ENCODE measurements at regions not wholly inside any gene's neighbourhood (a gene's known extent, or its start where the extent isn't known, plus 50 kb on each side); places are given as distances from the start of the nearest gene placed in this dataset.

DNA sequence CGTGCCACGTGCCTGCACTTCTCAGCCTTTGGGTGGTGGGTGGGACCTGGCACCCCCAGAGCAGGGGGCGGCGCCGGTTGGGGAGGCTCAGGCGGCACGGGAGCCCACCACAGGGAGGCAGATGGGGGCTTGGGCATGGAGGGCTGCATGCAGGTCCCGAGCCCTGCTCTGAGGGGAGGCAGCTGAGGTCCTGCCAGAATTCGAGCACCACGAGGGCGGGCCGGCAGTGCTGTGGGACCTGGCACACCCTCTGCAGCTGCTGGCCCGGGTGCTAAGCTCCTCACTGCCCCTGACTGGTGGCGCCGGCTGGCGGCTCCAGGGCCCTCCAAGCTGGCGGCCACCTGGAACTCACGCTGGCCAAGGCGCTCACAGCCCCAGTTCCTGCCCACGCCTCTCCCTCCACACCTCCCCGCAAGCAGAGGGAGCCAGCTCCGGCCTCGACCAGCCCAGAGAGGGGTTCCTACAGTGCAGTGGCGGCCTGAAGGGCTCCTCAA is 1176.8 kb upstream of the GYPC start:
- no peaks in the 10 kb centered on the region for H3K36me3 ChIP-seq
- no peak for ATAC-seq
- H3K27me3 ChIP-seq, result no peaks in the 10 kb centered on the region
- H3K27ac ChIP-seq, result no peak overlapping the region
- no peak for TF ChIP-seq POLR2AphosphoS5 (IDR thresholded peaks at IDR 0.05)
- no peak for TF ChIP-seq EP300 (IDR thresholded peaks at IDR 0.05)
- no peak for TF ChIP-seq CTCF (IDR thresholded peaks at IDR 0.05)
- TF ChIP-seq POLR2A (IDR thresholded peaks at IDR 0.05), result no peak
- WGBS, 2 donors (ENCODE audit: low coverage in 1 of 2), result no CpG with 5 or more reads among the region's 24 CpGs
- no peaks in the 10 kb centered on the region for H3K4me1 ChIP-seq
- H3K4me3 ChIP-seq, result no peak overlapping the region
- peaks cover 0 to 22% (median 0%) of the 10 kb centered on the region in 3 donors for H3K9me3 ChIP-seq

- Histone ChIP-seq H3K36me3 (no peaks in the 10 kb centered on the region), H3K27me3 (no peaks in the 10 kb centered on the region), H3K4me1 (no peaks in the 10 kb centered on the region), H3K9me3 (peaks cover 0 to 14% (median 0%) of the 10 kb centered on the region in 3 donors), H3K27ac (no peak overlapping the region), H3K4me3 (no peak overlapping the region)
- 90 to 91% methylated on average over 4 of the region's 4 CpGs for WGBS, 2 donors (ENCODE audit: low coverage in 1 of 2)
- no peak for ATAC-seq
- TF ChIP-seq POLR2A (IDR thresholded peaks at IDR 0.05) (no peak), POLR2AphosphoS5 (IDR thresholded peaks at IDR 0.05) (no peak), CTCF (IDR thresholded peaks at IDR 0.05) (no peak), EP300 (IDR thresholded peaks at IDR 0.05) (no peak)
Measured at GRCh38 chr2:125490308-125490707, 1165.7 kb upstream of the GYPC start.

DNA sequence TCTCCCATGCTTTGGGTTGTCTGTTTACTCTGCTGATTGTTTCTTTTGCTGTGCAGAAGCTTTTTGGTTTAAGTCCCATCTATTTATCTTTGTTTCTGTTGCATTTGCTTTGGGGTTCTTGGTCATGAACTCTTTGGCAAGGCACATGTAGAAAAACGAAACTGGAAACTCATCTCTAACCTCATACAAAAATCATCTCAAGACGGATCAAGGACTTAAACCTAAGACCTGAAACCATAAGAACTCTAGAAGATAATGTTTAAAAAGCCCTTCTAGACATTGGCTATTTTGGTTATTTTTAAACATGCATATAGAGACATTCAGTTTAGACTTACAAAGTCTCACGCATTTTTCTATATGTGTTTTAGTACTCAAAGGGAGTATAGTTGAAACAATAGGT is 1164.3 kb upstream of the GYPC start:
- no peaks in the 10 kb centered on the region for H3K4me1 ChIP-seq
- H3K27ac ChIP-seq, result no peak overlapping the region
- H3K27me3 ChIP-seq, result no peaks in the 10 kb centered on the region
- 72 to 93% methylated on average over 3 of the region's 3 CpGs for WGBS, 2 donors (ENCODE audit: low coverage in 1 of 2)
- ATAC-seq, result no peak
- no peak overlapping the region for H3K4me3 ChIP-seq
- peaks cover 0 to 14% (median 0%) of the 10 kb centered on the region in 3 donors for H3K9me3 ChIP-seq
- TF ChIP-seq EP300 (IDR thresholded peaks at IDR 0.05) (no peak), POLR2AphosphoS5 (IDR thresholded peaks at IDR 0.05) (no peak), POLR2A (IDR thresholded peaks at IDR 0.05) (no peak), CTCF (IDR thresholded peaks at IDR 0.05) (no peak)
- no peaks in the 10 kb centered on the region for H3K36me3 ChIP-seq

- no peak for TF ChIP-seq CTCF (IDR thresholded peaks at IDR 0.05)
- no peak for TF ChIP-seq POLR2AphosphoS5 (IDR thresholded peaks at IDR 0.05)
- no peak for TF ChIP-seq EP300 (IDR thresholded peaks at IDR 0.05)
- TF ChIP-seq POLR2A (IDR thresholded peaks at IDR 0.05), result no peak
- Histone ChIP-seq H3K4me1 (no peaks in the 10 kb centered on the region), H3K27ac (no peak overlapping the region), H3K27me3 (no peaks in the 10 kb centered on the region), H3K9me3 (peaks cover 0 to 15% (median 0%) of the 10 kb centered on the region in 3 donors), H3K4me3 (no peak overlapping the region), H3K36me3 (no peaks in the 10 kb centered on the region)
- no peak for ATAC-seq
- WGBS, 2 donors (ENCODE audit: low coverage in 1 of 2), result 87 to 100% methylated on average over 1 of the region's 1 CpG
Measured at GRCh38 chr2:125512313-125512712, 1143.6 kb upstream of the GYPC start.

DNA sequence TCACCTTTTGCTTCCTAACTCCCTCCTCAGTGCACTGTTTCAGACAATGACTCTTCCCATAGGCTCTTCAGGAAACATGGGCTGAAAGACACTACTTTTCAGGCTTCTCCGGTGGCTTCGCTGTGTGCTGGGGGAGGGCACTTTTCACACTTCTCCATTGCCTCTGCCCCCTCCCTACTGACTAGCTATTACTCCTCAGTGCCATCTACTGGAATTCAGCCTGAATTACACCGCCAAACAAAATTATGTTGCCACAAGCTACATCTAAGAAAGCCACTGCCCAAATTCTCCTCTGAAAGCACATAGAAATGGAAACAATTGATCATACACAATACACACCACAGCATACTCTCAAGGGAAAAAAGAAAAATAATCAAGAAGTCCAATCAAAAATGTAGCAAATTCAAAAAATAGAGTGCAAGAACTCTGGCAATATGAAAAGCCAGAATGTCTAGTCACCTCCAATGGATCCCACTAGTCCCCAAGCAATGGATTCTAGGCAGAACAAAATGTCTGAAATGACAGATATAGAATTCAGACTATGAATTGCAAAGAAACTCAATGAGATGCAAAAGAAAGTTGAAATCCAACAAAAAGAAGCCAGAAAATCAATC is 1139.4 kb upstream of the GYPC start:
- Histone ChIP-seq H3K27me3 (no peaks in the 10 kb centered on the region), H3K4me3 (no peak overlapping the region), H3K9me3 (peaks cover 0 to 22% (median 0%) of the 10 kb centered on the region in 3 donors), H3K4me1 (no peaks in the 10 kb centered on the region), H3K36me3 (no peaks in the 10 kb centered on the region), H3K27ac (no peak overlapping the region)
- TF ChIP-seq POLR2AphosphoS5 (IDR thresholded peaks at IDR 0.05) (no peak), POLR2A (IDR thresholded peaks at IDR 0.05) (no peak), EP300 (IDR thresholded peaks at IDR 0.05) (no peak), CTCF (IDR thresholded peaks at IDR 0.05) (no peak)
- ATAC-seq, result no peak
- 33 to 60% methylated on average over 1 of the region's 3 CpGs for WGBS, 2 donors (ENCODE audit: low coverage in 1 of 2)
